GM23248 (cell line): ENCODE measurements at regions not wholly inside any gene's neighbourhood (a gene's known extent, or its start where the extent isn't known, plus 50 kb on each side); places are given as distances from the start of the nearest gene placed in this dataset.

ENCODE experiments used
- EZH2 ChIP-seq: fragments of 200-600 bp; sonication (generic); IDR thresholded peaks from 2 replicates; pipeline ENCODE4 v1.6.1; 2018; ENCODE audit warnings: antibody characterized with exemption, mild to moderate bottlenecking; ENCODE audit not compliant: insufficient read depth, poor library complexity, severe bottlenecking
- EZH2phosphoT487 ChIP-seq: fragments of 200-600 bp; sonication (generic); IDR thresholded peaks from 2 replicates; pipeline ENCODE4 v1.6.1; 2018; ENCODE audit warnings: antibody characterized with exemption, moderate library complexity, mild to moderate bottlenecking, low read depth; ENCODE audit not compliant: insufficient read depth

- no peak for TF ChIP-seq EZH2
- no peak for TF ChIP-seq EZH2phosphoT487
Measured at GRCh38 chr7:25770235-25770634, 381.8 kb upstream of the NFE2L3 start.
